GM12891 (cell line): ENCODE measurements at regions not wholly inside any gene's neighbourhood (a gene's known extent, or its start where the extent isn't known, plus 50 kb on each side); places are given as distances from the start of the nearest gene placed in this dataset.

Source experiments
- PAX5 ChIP-seq: IDR thresholded peaks from 2 replicates; pipeline ENCODE4 v1.6.1; 2011; ENCODE audit warnings: low read length, moderate library complexity, mild to moderate bottlenecking; ENCODE audit not compliant: insufficient read depth, severe bottlenecking
- POLR2A ChIP-seq: IDR thresholded peaks from 2 replicates; pipeline ENCODE4 v1.6.1; 2011; ENCODE audit warnings: low read depth, low read length, control low read depth
- POLR2AphosphoS5 ChIP-seq: IDR thresholded peaks from 2 replicates; pipeline ENCODE4 v1.6.1; 2011; ENCODE audit warnings: low read depth, low read length, control low read depth

DNA sequence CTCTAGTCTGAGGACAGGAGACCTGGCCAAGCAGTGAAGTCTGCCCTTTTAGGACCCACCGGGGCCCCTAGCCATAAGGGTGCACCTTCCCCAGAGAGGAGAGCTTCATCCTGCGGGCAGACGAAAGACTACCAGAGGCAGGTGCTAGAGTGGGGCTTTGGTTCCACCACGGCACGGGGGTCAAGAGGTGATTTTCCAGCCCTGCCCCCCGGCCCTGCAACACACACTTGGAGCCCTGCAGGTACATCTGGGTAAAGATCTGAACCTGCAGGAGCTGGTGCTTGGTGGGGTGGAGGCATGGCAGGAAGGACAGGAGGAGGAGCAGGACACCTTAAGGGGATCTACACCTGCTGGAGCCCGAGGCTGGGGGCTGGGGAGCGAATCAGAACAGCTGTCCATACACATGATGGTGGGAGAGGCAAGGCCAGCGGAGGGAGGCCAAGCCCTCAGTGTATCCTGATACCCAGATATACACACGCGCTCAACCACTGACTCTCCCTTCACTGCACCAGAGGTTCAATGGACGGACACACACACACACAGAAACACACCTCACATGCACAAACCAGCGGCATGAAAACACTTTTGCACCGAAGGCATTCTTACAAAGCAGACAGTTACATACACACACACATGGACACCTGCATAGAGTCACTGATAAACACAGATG, 98.4 kb upstream of the MVB12B start:
- TF ChIP-seq POLR2AphosphoS5 (no peak), POLR2A (no peak), PAX5 (no peak)
